ENCODE measurements at regions not wholly inside any gene's neighbourhood (a gene's known extent, or its start where the extent isn't known, plus 50 kb on each side); places are given as distances from the start of the nearest gene placed in this dataset.

GRCh38 chr14:98204139-98204538, 1067.9 kb downstream of the BCL11B start:
- no peak for TF ChIP-seq CTCF (IDR thresholded peaks at IDR 0.05; ENCODE audit: insufficient read depth, low read depth, low read length)
- TF ChIP-seq EZH2 (IDR thresholded peaks at IDR 0.05; ENCODE audit: insufficient read depth, low read length) = no peak

Data from astrocyte (in vitro differentiated cells and primary cell).